NOMO-1 treated with DMSO at 0.1 percent for 48 hours (cell line): ENCODE measurements at regions not wholly inside any gene's neighbourhood (a gene's known extent, or its start where the extent isn't known, plus 50 kb on each side); places are given as distances from the start of the nearest gene placed in this dataset.

Experiments
- DNase-seq: peaks from one replicate; lab custom pipeline; 2025; ENCODE audit not compliant: unreplicated experiment; lab: John Stamatoyannopoulos, UW

- DNase-seq, result no peak
These were observed 71.1 kb upstream of the BLCAP start for GRCh38 chr20:37598575-37599342.

DNA sequence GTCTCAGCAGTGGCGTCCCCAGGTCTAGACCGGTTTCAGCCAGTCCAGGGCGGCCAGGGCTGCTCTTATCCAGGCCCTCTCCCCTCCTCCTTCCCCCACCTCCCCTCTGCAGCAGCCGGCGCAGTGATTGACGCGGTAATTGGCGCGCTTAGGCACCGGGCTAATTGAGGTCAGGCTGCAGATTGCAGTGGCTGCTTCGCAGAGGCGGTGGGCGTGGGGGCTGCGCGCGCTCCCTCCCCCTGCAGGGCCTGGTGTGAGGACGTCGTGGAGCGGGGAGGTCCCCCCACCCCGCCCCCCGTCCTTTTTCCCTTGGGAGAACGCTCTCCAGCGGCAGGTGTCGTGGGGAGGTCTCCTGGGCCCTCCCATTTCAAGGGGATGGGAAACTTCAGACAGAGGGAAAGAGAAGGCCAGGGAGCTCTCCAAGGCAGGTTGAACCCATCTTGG, 70.4 kb upstream of the BLCAP start:
- no peak for DNase-seq

DNA sequence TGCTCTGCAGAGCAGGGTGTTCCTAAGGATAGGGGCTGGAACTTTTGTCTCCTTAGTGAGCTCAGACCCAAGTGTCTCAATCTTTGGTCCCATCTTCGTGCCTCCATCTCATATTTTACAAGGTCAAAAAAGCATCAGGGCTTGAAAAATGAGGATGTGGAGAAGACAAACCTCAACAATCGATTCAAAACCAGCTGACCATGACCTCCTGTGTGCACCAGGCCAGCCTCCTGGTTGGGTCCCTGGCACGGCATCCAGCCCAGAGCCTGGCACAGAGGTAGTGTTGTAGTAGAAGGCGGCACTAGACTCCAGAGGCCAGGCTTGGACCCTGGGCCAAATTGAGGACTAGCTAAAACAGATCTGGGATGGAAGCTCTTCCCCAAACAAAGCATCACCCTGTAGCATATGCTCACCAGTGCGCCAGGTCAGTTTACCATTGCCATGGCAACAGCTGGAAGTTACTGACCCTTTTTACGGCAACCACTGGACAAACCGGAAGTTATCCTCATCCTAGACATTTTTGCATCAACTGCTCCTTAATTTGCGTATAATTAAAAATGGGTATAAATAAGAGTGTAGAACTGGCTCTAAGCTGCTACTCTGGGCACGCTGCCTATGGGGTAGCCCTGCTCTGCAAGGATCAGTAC, 69.3 kb upstream of the BLCAP start:
- no peak for DNase-seq

DNA sequence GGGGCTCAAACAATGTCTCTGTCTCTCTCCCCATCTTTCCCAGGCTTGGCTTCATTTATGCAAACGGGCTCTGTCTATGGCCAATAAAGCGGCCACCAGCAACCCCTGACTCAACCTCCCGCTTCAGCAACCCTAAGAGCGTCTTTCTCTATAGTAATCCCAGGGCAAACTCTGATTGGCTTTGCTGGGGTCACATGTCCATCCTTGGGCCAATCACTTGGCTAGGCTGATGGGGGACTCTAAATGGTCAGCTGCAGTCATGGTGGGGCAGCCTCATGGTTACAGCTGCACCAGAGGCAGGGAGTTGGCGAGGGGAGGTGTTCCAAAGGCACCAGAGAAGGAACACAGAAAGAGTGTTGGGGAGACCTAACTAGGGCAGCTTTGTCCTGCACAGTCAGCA, 68.5 kb upstream of the BLCAP start:
- no peak for DNase-seq

- DNase-seq, result no peak
These were observed 66.0 kb upstream of the BLCAP start for GRCh38 chr20:37593710-37594109.

GRCh38 chr20:37590938-37591490, 63.3 kb upstream of the BLCAP start:
- DNase-seq, result no peak

DNA sequence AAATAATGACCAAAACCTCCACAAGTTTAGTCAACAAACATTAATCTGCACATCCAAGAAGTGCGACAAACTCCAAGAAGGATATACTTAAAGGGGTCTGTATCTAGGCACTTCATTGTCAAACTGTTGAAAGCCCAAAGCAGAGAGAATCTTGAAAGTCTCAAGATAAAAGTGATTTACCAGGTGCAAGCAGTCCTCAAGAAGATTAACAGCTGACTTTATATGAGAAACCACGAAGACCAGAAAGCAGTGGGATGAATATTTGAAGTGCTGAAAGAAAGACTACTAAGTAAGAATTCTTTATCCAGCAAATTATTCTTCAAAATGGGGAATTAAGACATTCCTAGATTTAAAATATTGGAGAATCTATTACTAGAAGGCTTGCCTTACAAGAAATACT, 58.4 kb upstream of the BLCAP start:
- DNase-seq, result no peak

DNA sequence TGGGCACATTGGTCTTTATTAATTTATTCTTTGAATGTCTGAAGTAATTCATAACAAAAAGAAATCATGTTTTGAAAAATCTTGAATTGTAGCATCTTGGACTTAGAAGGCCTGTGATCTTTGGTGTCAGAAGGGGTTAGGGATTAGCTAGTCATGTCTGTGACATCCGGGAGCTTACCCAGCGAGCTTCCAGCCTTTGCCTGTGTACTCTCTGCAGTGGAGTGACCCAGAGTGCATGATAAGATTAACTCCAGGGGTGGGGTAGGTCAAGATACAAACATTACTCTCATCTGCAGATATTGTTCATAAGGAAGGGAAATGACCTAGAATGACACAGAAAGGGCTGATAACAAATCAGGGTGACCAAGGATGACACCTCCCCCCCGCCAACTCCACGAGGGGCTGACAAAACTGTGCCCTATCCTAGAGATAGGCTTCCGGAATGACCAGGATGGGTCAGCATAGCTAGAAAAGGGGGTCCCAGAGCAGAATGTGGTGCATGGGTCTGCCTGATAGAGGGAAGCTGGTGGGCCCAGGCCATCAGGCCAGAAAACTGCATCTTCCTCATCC, 56.6 kb upstream of the BLCAP start:
- no peak for DNase-seq

- no peak for DNase-seq
These were observed 53.6 kb upstream of the BLCAP start for GRCh38 chr20:37581246-37581645.

DNA sequence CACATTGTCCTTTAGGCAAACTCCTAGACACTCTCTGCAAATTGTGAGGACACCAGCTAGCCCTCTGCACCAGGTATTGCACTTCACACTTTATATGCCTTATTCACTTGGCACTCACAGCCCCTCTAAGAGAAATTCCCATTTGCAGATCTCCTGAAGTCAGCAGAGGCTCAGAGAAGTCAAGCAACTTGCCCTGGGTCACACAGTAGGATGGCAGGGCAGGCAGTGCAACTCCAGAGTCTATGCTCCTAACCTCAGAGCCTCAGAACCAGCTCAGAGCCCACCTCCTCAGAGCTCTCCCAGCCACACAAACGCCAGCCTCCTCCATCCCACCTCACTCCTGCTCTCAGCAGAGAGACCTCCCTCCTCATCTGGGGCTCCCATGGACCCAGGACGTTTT, 52.4 kb upstream of the BLCAP start:
- DNase-seq, result no peak

- no peak for DNase-seq
These were observed 51.4 kb upstream of the BLCAP start for GRCh38 chr20:37579106-37579505.

DNA sequence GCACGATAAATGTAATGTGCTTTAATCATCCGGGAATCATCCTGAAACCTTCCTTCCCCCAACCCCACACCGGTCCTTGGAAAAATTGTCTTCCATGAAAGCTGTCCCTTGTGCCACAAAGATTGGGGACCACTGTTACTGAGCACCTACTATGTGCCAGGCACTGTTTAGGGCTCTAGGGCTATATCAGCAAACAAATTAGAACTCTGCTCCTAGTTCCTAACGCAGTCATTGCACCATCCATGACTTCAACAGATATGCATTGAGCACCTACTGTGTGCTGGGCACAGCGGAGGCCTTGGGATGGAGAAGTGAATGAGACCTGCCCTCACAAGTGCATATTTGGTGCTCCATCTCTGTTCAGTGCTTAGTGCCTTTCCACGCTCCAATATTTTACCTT, 50.3 kb upstream of the BLCAP start:
- no peak for DNase-seq
